ENCODE measurements at regions not wholly inside any gene's neighbourhood (a gene's known extent, or its start where the extent isn't known, plus 50 kb on each side); places are given as distances from the start of the nearest gene placed in this dataset.

DNA sequence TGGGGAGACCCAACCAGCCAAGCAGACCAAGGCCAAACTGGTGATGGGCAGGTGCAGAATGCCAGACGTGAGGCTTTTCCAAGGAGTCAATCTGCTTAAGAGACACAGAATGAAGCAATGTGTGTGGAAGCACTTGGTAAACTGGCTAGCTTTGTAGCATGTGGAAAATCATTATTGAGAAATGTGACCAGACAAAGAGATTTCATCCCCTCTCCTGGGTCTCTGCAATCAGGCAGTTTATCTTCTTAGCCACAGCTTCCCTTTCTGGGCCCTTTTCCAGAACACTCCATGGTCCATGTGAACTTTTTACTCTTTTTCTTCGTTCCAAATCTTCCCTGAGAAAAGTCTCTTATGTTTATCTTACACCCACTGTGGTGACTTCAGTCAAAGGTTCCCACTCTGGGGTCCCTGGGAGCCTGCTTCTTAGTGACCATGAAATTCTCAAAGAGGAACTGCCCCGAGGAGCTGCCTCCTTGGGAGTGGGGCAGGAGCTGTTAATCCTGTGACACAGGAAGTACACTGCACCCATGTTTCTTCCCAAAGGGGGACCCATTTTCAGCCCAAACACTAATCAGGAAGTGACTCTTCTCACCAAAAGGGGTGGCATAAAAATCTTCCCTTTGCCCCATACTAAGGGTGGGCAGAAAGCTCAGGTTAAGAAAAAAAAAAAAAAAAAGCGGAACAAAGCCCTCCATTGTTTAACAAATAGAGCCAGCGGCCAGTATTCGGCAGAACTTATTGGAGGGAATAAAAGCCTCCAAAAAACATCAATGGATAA, 346.2 kb upstream of the ASIC2 start:
- H3K4me2 ChIP-seq (ENCODE audit: low read depth, low read length): no peak overlapping the region
- no peak overlapping the region for H2AK9ac ChIP-seq (replicated peaks; ENCODE audit: low read depth, low read length, poor library complexity)
- no TSS peak for BruUV-seq (replicated peaks)
- H3K56ac ChIP-seq (ENCODE audit: extremely low read depth, insufficient read depth, low read length): no peak overlapping the region
- no peak overlapping the region for H3K14ac ChIP-seq (replicated peaks; ENCODE audit: low read depth, low read length)
- in situ Hi-C loops (cut with MboI; ENCODE audit: low sequenced_read_pairs) (no loop called here), dilution Hi-C loops (cut with HindIII; ENCODE audit: low sequenced_read_pairs, unreplicated experiment) (no loop called here), intact Hi-C loops (cut with micrococcal nuclease) (no loop called here)
- no peak overlapping the region for H2BK5ac ChIP-seq (ENCODE audit: low read depth, low read length, poor library complexity, severe bottlenecking)
- WGBS, 2 experiments (ENCODE audit: extremely low coverage in 2 of 2, insufficient read length in 1 of 2): 40% methylated on average over 1 of the region's 6 CpGs; no CpG with 5 or more reads in 1 of the 2 experiments
- no peak overlapping the region for H4K5ac ChIP-seq (ENCODE audit: low read depth, low read length)
- ATAC-seq (ENCODE audit: low read depth): no peak
- no peak overlapping the region for H3K23ac ChIP-seq (ENCODE audit: low read depth, low read length)
- no peaks in the 10 kb centered on the region for H3K9me3 ChIP-seq (ENCODE audit: control insufficient read depth, insufficient read depth, low read length)
- no peak overlapping the region for H4K91ac ChIP-seq (ENCODE audit: insufficient read depth, low read depth, low read length)
- TF ChIP-seq MAFK (IDR thresholded peaks at IDR 0.05; ENCODE audit: low read depth, low read length): no peak
- TF ChIP-seq RFX5 (IDR thresholded peaks at IDR 0.05; ENCODE audit: low read depth, low read length): no peak
- TF ChIP-seq, protein P1, sequence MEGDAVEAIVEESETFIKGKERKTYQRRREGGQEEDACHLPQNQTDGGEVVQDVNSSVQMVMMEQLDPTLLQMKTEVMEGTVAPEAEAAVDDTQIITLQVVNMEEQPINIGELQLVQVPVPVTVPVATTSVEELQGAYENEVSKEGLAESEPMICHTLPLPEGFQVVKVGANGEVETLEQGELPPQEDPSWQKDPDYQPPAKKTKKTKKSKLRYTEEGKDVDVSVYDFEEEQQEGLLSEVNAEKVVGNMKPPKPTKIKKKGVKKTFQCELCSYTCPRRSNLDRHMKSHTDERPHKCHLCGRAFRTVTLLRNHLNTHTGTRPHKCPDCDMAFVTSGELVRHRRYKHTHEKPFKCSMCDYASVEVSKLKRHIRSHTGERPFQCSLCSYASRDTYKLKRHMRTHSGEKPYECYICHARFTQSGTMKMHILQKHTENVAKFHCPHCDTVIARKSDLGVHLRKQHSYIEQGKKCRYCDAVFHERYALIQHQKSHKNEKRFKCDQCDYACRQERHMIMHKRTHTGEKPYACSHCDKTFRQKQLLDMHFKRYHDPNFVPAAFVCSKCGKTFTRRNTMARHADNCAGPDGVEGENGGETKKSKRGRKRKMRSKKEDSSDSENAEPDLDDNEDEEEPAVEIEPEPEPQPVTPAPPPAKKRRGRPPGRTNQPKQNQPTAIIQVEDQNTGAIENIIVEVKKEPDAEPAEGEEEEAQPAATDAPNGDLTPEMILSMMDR (conservative IDR thresholded peaks at IDR 0.05; ENCODE audit: low read depth, low read length): no peak
- no peak for TF ChIP-seq RCOR1 (IDR thresholded peaks at IDR 0.05; ENCODE audit: insufficient replicate concordance, low read length)
- TF ChIP-seq NFE2L2 (IDR thresholded peaks at IDR 0.05; ENCODE audit: low read depth, low read length): no peak
- no peak for TF ChIP-seq MXI1 (IDR thresholded peaks at IDR 0.05; ENCODE audit: borderline replicate concordance, low read depth, low read length)
- TF ChIP-seq FOS (IDR thresholded peaks at IDR 0.05; ENCODE audit: low read depth, low read length): no peak
- no peak for TF ChIP-seq POLR2A (IDR thresholded peaks at IDR 0.05; ENCODE audit: low read depth, low read length)
- TF ChIP-seq SMC3 (IDR thresholded peaks at IDR 0.05; ENCODE audit: low read depth, low read length): no peak
- TF ChIP-seq CHD1 (IDR thresholded peaks at IDR 0.05; ENCODE audit: low read depth, low read length): no peak
- no peak for TF ChIP-seq RAD21 (IDR thresholded peaks at IDR 0.05; ENCODE audit: low read length)
- TF ChIP-seq CEBPB (IDR thresholded peaks at IDR 0.05; ENCODE audit: low read depth, low read length): no peak
- TF ChIP-seq, protein P2, sequence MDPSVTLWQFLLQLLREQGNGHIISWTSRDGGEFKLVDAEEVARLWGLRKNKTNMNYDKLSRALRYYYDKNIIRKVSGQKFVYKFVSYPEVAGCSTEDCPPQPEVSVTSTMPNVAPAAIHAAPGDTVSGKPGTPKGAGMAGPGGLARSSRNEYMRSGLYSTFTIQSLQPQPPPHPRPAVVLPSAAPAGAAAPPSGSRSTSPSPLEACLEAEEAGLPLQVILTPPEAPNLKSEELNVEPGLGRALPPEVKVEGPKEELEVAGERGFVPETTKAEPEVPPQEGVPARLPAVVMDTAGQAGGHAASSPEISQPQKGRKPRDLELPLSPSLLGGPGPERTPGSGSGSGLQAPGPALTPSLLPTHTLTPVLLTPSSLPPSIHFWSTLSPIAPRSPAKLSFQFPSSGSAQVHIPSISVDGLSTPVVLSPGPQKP (IDR thresholded peaks at IDR 0.05; ENCODE audit: borderline replicate concordance, low read depth, low read length): no peak
- H3K18ac ChIP-seq (ENCODE audit: low read depth, low read length): no peak overlapping the region
- H2AK5ac ChIP-seq (ENCODE audit: low read depth, low read length): no peak overlapping the region
- no peak overlapping the region for H3K9ac ChIP-seq (ENCODE audit: low read depth, low read length)
- H3K27ac ChIP-seq (ENCODE audit: insufficient read depth, low read length): no peak overlapping the region
- no peak for DNase-seq
- no peak overlapping the region for H2BK20ac ChIP-seq (ENCODE audit: low read depth, low read length)
- CTCF ChIA-PET: no interaction called here
- H3K79me1 ChIP-seq (ENCODE audit: low read depth in 1 of 2, low read length in 2 of 2): no peaks in the 10 kb centered on the region
- no peaks in the 10 kb centered on the region for H3K9me1 ChIP-seq (ENCODE audit: insufficient read depth, low read length)
- POLR2A ChIA-PET (ENCODE audit: unreplicated experiment): no interaction called here
- H3K27me3 ChIP-seq (ENCODE audit: control insufficient read depth, insufficient read depth, low read length): no peaks in the 10 kb centered on the region
- H3K36me3 ChIP-seq (ENCODE audit: control insufficient read depth, insufficient read depth, low read length): no peaks in the 10 kb centered on the region
- no peak overlapping the region for H3K4me3 ChIP-seq (ENCODE audit: insufficient read depth, low read depth, low read length)
- no peaks in the 10 kb centered on the region for H3K4me1 ChIP-seq (ENCODE audit: control insufficient read depth, insufficient read depth, low read length)
- no peak overlapping the region for H2AFZ ChIP-seq (replicated peaks; ENCODE audit: low read length, poor library complexity)
- no peak overlapping the region for H2BK15ac ChIP-seq (ENCODE audit: low read depth, low read length)
- no peak overlapping the region for H2BK120ac ChIP-seq (ENCODE audit: low read depth, low read length)
- H4K8ac ChIP-seq (ENCODE audit: low read depth in 2 of 2, low read length in 2 of 2): no peak overlapping the region
- H4K20me1 ChIP-seq (ENCODE audit: insufficient read depth, low read length): no peaks in the 10 kb centered on the region
- H3K4ac ChIP-seq (ENCODE audit: low read depth, low read length): no peak overlapping the region

Data from IMR-90 (cell line).